Astrocyte (in vitro differentiated cells and primary cell): ENCODE measurements at regions not wholly inside any gene's neighbourhood (a gene's known extent, or its start where the extent isn't known, plus 50 kb on each side); places are given as distances from the start of the nearest gene placed in this dataset.

Experiments
- DNase-seq: peaks from one replicate; pipeline ENCODE4 v3.0.0-alpha.2; 2010; ENCODE audit warnings: low read depth
- FAIRE-seq: peaks from 2 replicates; lab custom pipeline; 2011; peaks lifted over from hg19 to GRCh38; lab: Jason Lieb, UNC
- H2AFZ ChIP-seq: 2 replicates; pipeline ENCODE4 v1.6.0; 2012; ENCODE audit warnings: low read depth, low read length, inconsistent platforms
- H3K27ac ChIP-seq: 2 replicates; pipeline ENCODE4 v1.5.1; 2011; ENCODE audit warnings: low read depth, low read length, inconsistent platforms
- H3K27me3 ChIP-seq: 2 replicates; pipeline ENCODE4 v1.6.0; 2011; ENCODE audit warnings: low read length, inconsistent platforms; ENCODE audit not compliant: insufficient read depth
- H3K36me3 ChIP-seq: 2 replicates; pipeline ENCODE4 v1.5.1; 2011; ENCODE audit warnings: low read length, inconsistent platforms; ENCODE audit not compliant: insufficient read depth
- H3K4me1 ChIP-seq: 2 replicates; pipeline ENCODE4 v1.5.1; 2011; ENCODE audit warnings: low read length, inconsistent platforms; ENCODE audit not compliant: insufficient read depth
- H3K4me2 ChIP-seq: 2 replicates; pipeline ENCODE4 v1.6.0; 2012; ENCODE audit warnings: low read length, inconsistent platforms
- H3K4me3 ChIP-seq: 2 replicates; pipeline ENCODE4 v1.5.1; 2011; ENCODE audit warnings: low read depth, mild to moderate bottlenecking, low read length, inconsistent platforms; ENCODE audit not compliant: insufficient read depth
- H3K79me2 ChIP-seq: 2 replicates; pipeline ENCODE4 v1.6.0; 2012; ENCODE audit warnings: mild to moderate bottlenecking, low read length, inconsistent platforms; ENCODE audit not compliant: insufficient read depth
- H3K9ac ChIP-seq: 2 replicates; pipeline ENCODE4 v1.6.0; 2012; ENCODE audit warnings: mild to moderate bottlenecking, low read length, inconsistent platforms
- H3K9me3 ChIP-seq: 2 replicates; pipeline ENCODE4 v1.5.1; 2012; ENCODE audit warnings: low read depth, mild to moderate bottlenecking, low read length, inconsistent platforms; ENCODE audit not compliant: insufficient read depth
- H4K20me1 ChIP-seq: 2 replicates; pipeline ENCODE4 v1.6.0; 2012; ENCODE audit warnings: low read length, inconsistent platforms; ENCODE audit not compliant: insufficient read depth
- H3K27ac Mint-ChIP-seq: one replicate; pipeline ENCODE4 v1.8.0; 2021; ENCODE audit warnings: mild to moderate bottlenecking, mixed read lengths; ENCODE audit not compliant: unreplicated experiment
- H3K27me3 Mint-ChIP-seq: one replicate; pipeline ENCODE4 v1.8.0; 2021; ENCODE audit warnings: low read depth, mixed read lengths; ENCODE audit not compliant: unreplicated experiment
- H3K36me3 Mint-ChIP-seq: one replicate; pipeline ENCODE4 v1.8.0; 2021; ENCODE audit warnings: low read depth, mixed read lengths; ENCODE audit not compliant: unreplicated experiment
- H3K4me1 Mint-ChIP-seq: one replicate; pipeline ENCODE4 v1.8.0; 2021; ENCODE audit warnings: low read depth, mixed read lengths; ENCODE audit not compliant: unreplicated experiment
- H3K4me3 Mint-ChIP-seq: one replicate; pipeline ENCODE4 v1.8.0; 2021; ENCODE audit warnings: mild to moderate bottlenecking, moderate library complexity, mixed read lengths; ENCODE audit not compliant: unreplicated experiment
- H3K9me3 Mint-ChIP-seq: one replicate; pipeline ENCODE4 v1.8.0; 2021; ENCODE audit warnings: mild to moderate bottlenecking, mixed read lengths; ENCODE audit not compliant: unreplicated experiment
- CTCF ChIP-seq: IDR thresholded peaks from 2 replicates; pipeline ENCODE4 v1.5.1; 2011; ENCODE audit warnings: low read depth, mild to moderate bottlenecking, inconsistent platforms, low read length, moderate library complexity; ENCODE audit not compliant: insufficient read depth
- EZH2 ChIP-seq: IDR thresholded peaks from 2 replicates; pipeline ENCODE4 v1.6.1; 2012; ENCODE audit warnings: mild to moderate bottlenecking, low read length, inconsistent platforms; ENCODE audit not compliant: insufficient read depth

- no peak overlapping the region for H3K27ac ChIP-seq
Observed at GRCh38 chr14:84646786-84647500, 883.0 kb upstream of the FLRT2 start.

GRCh38 chr14:84655014-84655413 is 874.9 kb upstream of the FLRT2 start:
- H3K27ac ChIP-seq: no peak overlapping the region
- FAIRE-seq (no peak), DNase-seq (no peak)
- no peaks in the 10 kb centered on the region for H3K36me3 ChIP-seq
- H2AFZ ChIP-seq: no peak overlapping the region
- TF ChIP-seq EZH2: no peak
- TF ChIP-seq CTCF: no peak
- Mint-ChIP-seq H3K27ac (no peak overlapping the region), H3K4me1 (peaks cover 5% of the 10 kb centered on the region), H3K4me3 (no peak overlapping the region), H3K36me3 (no peaks in the 10 kb centered on the region), H3K27me3 (peaks cover 2% of the 10 kb centered on the region), H3K9me3 (peaks cover 10% of the 10 kb centered on the region)
- no peaks in the 10 kb centered on the region for H3K4me1 ChIP-seq
- H3K9ac ChIP-seq: no peak overlapping the region
- no peaks in the 10 kb centered on the region for H3K79me2 ChIP-seq
- no peaks in the 10 kb centered on the region for H3K27me3 ChIP-seq
- H3K4me3 ChIP-seq: no peak overlapping the region
- H3K4me2 ChIP-seq: no peak overlapping the region
- H3K9me3 ChIP-seq: no peaks in the 10 kb centered on the region
- no peaks in the 10 kb centered on the region for H4K20me1 ChIP-seq

More at GRCh38 chr14:84646786-84647500, 883.0 kb upstream of the FLRT2 start:
- Histone ChIP-seq H4K20me1 (no peaks in the 10 kb centered on the region), H3K4me1 (peaks cover 2% of the 10 kb centered on the region), H3K4me2 (no peak overlapping the region), H3K4me3 (no peak overlapping the region), H3K36me3 (no peaks in the 10 kb centered on the region), H3K79me2 (no peaks in the 10 kb centered on the region), H2AFZ (no peak overlapping the region), H3K9ac (no peak overlapping the region), H3K9me3 (no peaks in the 10 kb centered on the region), H3K27me3 (no peaks in the 10 kb centered on the region)
- DNase-seq (peak; percentile 54), FAIRE-seq (no peak)
- Mint-ChIP-seq H3K27me3 (peaks cover under 1% of the 10 kb centered on the region), H3K4me1 (peaks cover 15% of the 10 kb centered on the region), H3K4me3 (no peak overlapping the region), H3K27ac (peak overlapping the region; percentile 91), H3K36me3 (no peaks in the 10 kb centered on the region), H3K9me3 (peaks cover 3% of the 10 kb centered on the region)
- TF ChIP-seq CTCF (no peak), EZH2 (no peak)

DNA sequence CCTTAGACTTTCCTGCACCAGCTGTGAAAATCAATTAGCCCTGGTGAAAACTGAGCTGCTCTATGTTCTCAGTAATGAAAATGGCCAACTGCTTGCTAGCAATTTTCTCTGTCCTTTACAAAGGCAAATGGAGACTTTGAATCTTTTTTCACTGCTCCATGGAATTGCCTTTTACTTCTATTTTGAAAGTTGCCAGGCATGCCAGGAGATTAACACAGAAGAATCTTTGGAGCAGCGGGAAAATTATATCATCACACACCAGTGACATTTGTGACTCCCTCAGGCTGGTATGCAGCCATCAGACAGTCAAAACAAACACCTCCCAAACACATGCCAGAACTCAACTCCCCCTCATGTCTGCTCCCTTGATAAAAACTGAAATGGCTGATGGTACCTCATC is 872.0 kb upstream of the FLRT2 start:
- Histone ChIP-seq H3K27ac (no peak overlapping the region), H3K79me2 (no peaks in the 10 kb centered on the region), H3K36me3 (no peaks in the 10 kb centered on the region), H3K27me3 (no peaks in the 10 kb centered on the region), H3K4me3 (no peak overlapping the region), H2AFZ (no peak overlapping the region), H3K4me2 (no peak overlapping the region), H3K9ac (no peak overlapping the region), H3K4me1 (no peaks in the 10 kb centered on the region), H4K20me1 (no peaks in the 10 kb centered on the region), H3K9me3 (no peaks in the 10 kb centered on the region)
- FAIRE-seq: no peak
- Mint-ChIP-seq H3K27me3 (no peaks in the 10 kb centered on the region), H3K4me3 (no peak overlapping the region), H3K27ac (peak overlapping the region; percentile 85), H3K9me3 (peaks cover 1% of the 10 kb centered on the region), H3K4me1 (peaks cover 5% of the 10 kb centered on the region), H3K36me3 (no peaks in the 10 kb centered on the region)
- TF ChIP-seq EZH2 (no peak), CTCF (no peak)
- no peak for DNase-seq
